ENCODE measurements at regions not wholly inside any gene's neighbourhood (a gene's known extent, or its start where the extent isn't known, plus 50 kb on each side); places are given as distances from the start of the nearest gene placed in this dataset.

DNA sequence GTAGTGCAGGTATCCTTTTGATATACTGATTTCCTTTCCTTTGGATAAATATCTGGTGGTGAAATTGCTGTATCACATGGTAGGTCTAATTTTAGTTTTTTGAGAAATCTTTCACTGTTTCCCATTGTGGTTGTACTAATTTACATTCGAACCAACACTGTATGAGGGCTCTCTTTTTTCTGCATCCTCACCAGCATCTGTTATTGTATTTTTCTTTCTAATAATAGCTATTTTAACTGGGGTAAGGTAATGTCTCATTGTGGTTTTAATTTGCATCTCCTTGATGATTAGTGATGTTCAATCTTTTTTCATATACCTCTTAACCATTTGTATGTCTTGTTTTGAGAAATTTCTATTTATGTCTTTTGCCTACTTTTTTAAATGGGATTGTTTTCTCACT, 335.4 kb upstream of the MTPN start:
- H3F3A ChIP-seq (ENCODE audit: insufficient read depth): no peaks in the 10 kb centered on the region
- H3K27me3 ChIP-seq (ENCODE audit: low read length): no peaks in the 10 kb centered on the region
- no peak overlapping the region for H3K4me2 ChIP-seq (ENCODE audit: low read depth, low read length, poor library complexity, severe bottlenecking)
- no peaks in the 10 kb centered on the region for H3K9me2 ChIP-seq (replicated peaks; ENCODE audit: insufficient read depth, low read length)
- H3K4me3 ChIP-seq (ENCODE audit: insufficient read depth, low read length, poor library complexity, severe bottlenecking): no peak overlapping the region
- TF ChIP-seq, protein P1, sequence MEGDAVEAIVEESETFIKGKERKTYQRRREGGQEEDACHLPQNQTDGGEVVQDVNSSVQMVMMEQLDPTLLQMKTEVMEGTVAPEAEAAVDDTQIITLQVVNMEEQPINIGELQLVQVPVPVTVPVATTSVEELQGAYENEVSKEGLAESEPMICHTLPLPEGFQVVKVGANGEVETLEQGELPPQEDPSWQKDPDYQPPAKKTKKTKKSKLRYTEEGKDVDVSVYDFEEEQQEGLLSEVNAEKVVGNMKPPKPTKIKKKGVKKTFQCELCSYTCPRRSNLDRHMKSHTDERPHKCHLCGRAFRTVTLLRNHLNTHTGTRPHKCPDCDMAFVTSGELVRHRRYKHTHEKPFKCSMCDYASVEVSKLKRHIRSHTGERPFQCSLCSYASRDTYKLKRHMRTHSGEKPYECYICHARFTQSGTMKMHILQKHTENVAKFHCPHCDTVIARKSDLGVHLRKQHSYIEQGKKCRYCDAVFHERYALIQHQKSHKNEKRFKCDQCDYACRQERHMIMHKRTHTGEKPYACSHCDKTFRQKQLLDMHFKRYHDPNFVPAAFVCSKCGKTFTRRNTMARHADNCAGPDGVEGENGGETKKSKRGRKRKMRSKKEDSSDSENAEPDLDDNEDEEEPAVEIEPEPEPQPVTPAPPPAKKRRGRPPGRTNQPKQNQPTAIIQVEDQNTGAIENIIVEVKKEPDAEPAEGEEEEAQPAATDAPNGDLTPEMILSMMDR (IDR thresholded peaks at IDR 0.05; ENCODE audit: insufficient read depth, low read length, poor library complexity, severe bottlenecking): no peak
- TF ChIP-seq EZH2phosphoT487 (conservative IDR thresholded peaks at IDR 0.05; ENCODE audit: low read length): no peak
- no peaks in the 10 kb centered on the region for H4K20me1 ChIP-seq (ENCODE audit: low read depth, low read length)
- peaks cover 7% of the 10 kb centered on the region; the same call in 1 of the 2 replicates for H3K36me3 ChIP-seq (ENCODE audit: low read length)
- no peak overlapping the region for H3K27ac ChIP-seq (ENCODE audit: low read depth, low read length)
- no peaks in the 10 kb centered on the region for H3K79me2 ChIP-seq (ENCODE audit: insufficient read depth, low read length)
- peaks cover 8% of the 10 kb centered on the region; the same call in 1 of the 2 replicates for H3K9me3 ChIP-seq (ENCODE audit: insufficient read depth, low read length)
- no peak overlapping the region for H3K9ac ChIP-seq (ENCODE audit: low read length)
- H2AFZ ChIP-seq (ENCODE audit: low read depth, low read length, severe bottlenecking): no peak overlapping the region

DNA sequence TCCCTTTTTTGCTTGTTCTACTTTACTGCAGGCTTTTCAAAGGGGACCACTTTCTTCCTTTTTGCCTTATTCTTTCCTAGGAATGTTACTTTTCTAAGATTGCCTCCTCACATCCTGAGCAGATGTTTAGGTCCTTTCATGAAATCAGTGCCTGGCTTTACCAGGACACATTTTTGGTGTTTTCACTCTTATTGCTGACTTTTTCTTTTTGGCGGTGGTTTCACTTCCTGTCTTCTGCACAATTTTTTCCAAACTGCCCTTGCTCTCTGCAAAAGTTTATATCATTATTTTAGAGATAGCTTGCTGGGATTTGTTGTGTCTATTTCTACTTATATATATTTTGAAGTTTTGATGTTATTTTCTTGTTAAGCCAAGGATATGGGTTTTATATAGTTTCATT, 332.2 kb upstream of the MTPN start:
- TF ChIP-seq EZH2phosphoT487 (conservative IDR thresholded peaks at IDR 0.05; ENCODE audit: low read length): no peak
- TF ChIP-seq, protein P1 (IDR thresholded peaks at IDR 0.05; ENCODE audit: insufficient read depth, low read length, poor library complexity, severe bottlenecking): no peak
- H3K4me3 ChIP-seq (ENCODE audit: insufficient read depth, low read length, poor library complexity, severe bottlenecking): no peak overlapping the region
- no peaks in the 10 kb centered on the region for H3K27me3 ChIP-seq (ENCODE audit: low read length)

DNA sequence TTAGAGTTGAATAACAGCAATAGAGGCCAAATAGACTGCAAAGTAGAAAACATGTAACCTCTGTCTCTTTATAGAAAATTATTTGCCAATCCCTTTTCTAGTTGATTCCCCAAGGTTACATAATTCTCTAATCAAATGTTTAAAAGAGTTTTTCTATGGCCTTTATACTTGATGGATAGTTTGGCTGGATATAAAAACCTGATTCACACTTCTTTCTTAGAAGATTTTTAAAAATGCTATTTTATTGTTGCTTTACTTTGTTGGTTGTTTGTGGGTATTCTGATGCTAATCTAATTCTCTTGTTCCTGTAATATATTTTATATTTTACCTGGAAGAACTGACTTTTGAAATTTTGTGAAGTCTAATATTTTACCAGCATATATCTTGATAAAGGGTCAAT, 331.1 kb upstream of the MTPN start:
- no peak overlapping the region for H3K27ac ChIP-seq (ENCODE audit: low read depth, low read length)
- H4K20me1 ChIP-seq (ENCODE audit: low read depth, low read length): no peaks in the 10 kb centered on the region
- no peak overlapping the region for H3K4me2 ChIP-seq (ENCODE audit: low read depth, low read length, poor library complexity, severe bottlenecking)
- H3K36me3 ChIP-seq (ENCODE audit: low read length): peaks cover 7% of the 10 kb centered on the region; the same call in 1 of the 2 replicates
- H3K9ac ChIP-seq (ENCODE audit: low read length): no peak overlapping the region
- H3K79me2 ChIP-seq (ENCODE audit: insufficient read depth, low read length): no peaks in the 10 kb centered on the region
- H3F3A ChIP-seq (ENCODE audit: insufficient read depth): no peaks in the 10 kb centered on the region
- no peak for TF ChIP-seq EZH2phosphoT487 (conservative IDR thresholded peaks at IDR 0.05; ENCODE audit: low read length)
- TF ChIP-seq, protein P1 (IDR thresholded peaks at IDR 0.05; ENCODE audit: insufficient read depth, low read length, poor library complexity, severe bottlenecking): no peak
- no peaks in the 10 kb centered on the region for H3K27me3 ChIP-seq (ENCODE audit: low read length)
- H3K9me2 ChIP-seq (replicated peaks; ENCODE audit: insufficient read depth, low read length): no peaks in the 10 kb centered on the region
- H3K4me3 ChIP-seq (ENCODE audit: insufficient read depth, low read length, poor library complexity, severe bottlenecking): no peak overlapping the region
- peaks cover 8% of the 10 kb centered on the region; the same call in 1 of the 2 replicates for H3K9me3 ChIP-seq (ENCODE audit: insufficient read depth, low read length)
- H2AFZ ChIP-seq (ENCODE audit: low read depth, low read length, severe bottlenecking): no peak overlapping the region

More for the DNA sequence above, 332.2 kb upstream of the MTPN start:
- Histone ChIP-seq H4K20me1 (ENCODE audit: low read depth, low read length) (no peaks in the 10 kb centered on the region), H3K79me2 (ENCODE audit: insufficient read depth, low read length) (no peaks in the 10 kb centered on the region), H3K9me3 (ENCODE audit: insufficient read depth, low read length) (peaks cover 8% of the 10 kb centered on the region; the same call in 1 of the 2 replicates), H3K4me2 (ENCODE audit: low read depth, low read length, poor library complexity, severe bottlenecking) (no peak overlapping the region), H3K9me2 (replicated peaks; ENCODE audit: insufficient read depth, low read length) (no peaks in the 10 kb centered on the region), H2AFZ (ENCODE audit: low read depth, low read length, severe bottlenecking) (no peak overlapping the region), H3K9ac (ENCODE audit: low read length) (no peak overlapping the region), H3K27ac (ENCODE audit: low read depth, low read length) (no peak overlapping the region), H3K36me3 (ENCODE audit: low read length) (peaks cover 7% of the 10 kb centered on the region; the same call in 1 of the 2 replicates), H3F3A (ENCODE audit: insufficient read depth) (no peaks in the 10 kb centered on the region)
